Keratinocyte (primary cell): ENCODE measurements at regions not wholly inside any gene's neighbourhood (a gene's known extent, or its start where the extent isn't known, plus 50 kb on each side); places are given as distances from the start of the nearest gene placed in this dataset.

Source experiments
- DNase-seq: peaks from one replicate; pipeline ENCODE4 v3.0.0-alpha.2; 2011; ENCODE audit warnings: low read depth, missing footprints, low spot score
- FAIRE-seq: peaks from 2 replicates; lab custom pipeline; 2011; peaks lifted over from hg19 to GRCh38; lab: Jason Lieb, UNC
- H2AFZ ChIP-seq: 2 replicates; pipeline ENCODE4 v1.6.0; 2012; ENCODE audit warnings: low read length, control low read depth, inconsistent platforms; ENCODE audit not compliant: control insufficient read depth
- H3K27ac ChIP-seq: 2 replicates; pipeline ENCODE4 v1.5.1; 2011; ENCODE audit warnings: low read length; ENCODE audit not compliant: control insufficient read depth, insufficient read depth
- H3K27me3 ChIP-seq: 3 replicates; pipeline ENCODE4 v1.6.0; 2011; ENCODE audit warnings: low read length; ENCODE audit not compliant: control insufficient read depth, insufficient read depth; ENCODE audit errors: extremely low read depth
- H3K36me3 ChIP-seq, 2 experiments: 2 replicates in 1 of 2; 3 replicates in 1 of 2; pipeline ENCODE4 v1.5.1; 2011; ENCODE audit warnings: low read length in 2 of 2, mild to moderate bottlenecking in 1 of 2; ENCODE audit not compliant: control insufficient read depth in 2 of 2, insufficient read depth in 2 of 2; ENCODE audit errors: extremely low read depth in 1 of 2
- H3K4me1 ChIP-seq: 3 replicates; pipeline ENCODE4 v1.5.1; 2011; ENCODE audit warnings: low read length; ENCODE audit not compliant: control insufficient read depth, insufficient read depth; ENCODE audit errors: extremely low read depth
- H3K4me2 ChIP-seq: 3 replicates; pipeline ENCODE4 v1.6.0; 2011; ENCODE audit warnings: low read depth, low read length; ENCODE audit not compliant: control insufficient read depth, insufficient read depth; ENCODE audit errors: extremely low read depth
- H3K4me3 ChIP-seq, 3 experiments: fragments of 200-600 bp in 1 of 3; sonication (generic) in 1 of 3; 2 replicates in 2 of 3; 3 replicates in 1 of 3; pipeline ENCODE4 v1.5.1; 2011 to 2016; ENCODE audit warnings: low read length in 3 of 3, mild to moderate bottlenecking in 3 of 3, control low read depth in 2 of 3, inconsistent platforms in 1 of 3, low read depth in 1 of 3, mixed read lengths in 1 of 3, mixed run types in 1 of 3, moderate library complexity in 1 of 3; ENCODE audit not compliant: control insufficient read depth in 2 of 3, insufficient read depth in 2 of 3; ENCODE audit errors: extremely low read depth in 1 of 3
- H3K79me2 ChIP-seq: 2 replicates; pipeline ENCODE4 v1.6.0; 2012; ENCODE audit warnings: low read length; ENCODE audit not compliant: control insufficient read depth, insufficient read depth
- H3K9ac ChIP-seq: 3 replicates; pipeline ENCODE4 v1.6.0; 2011; ENCODE audit warnings: low read length; ENCODE audit not compliant: control insufficient read depth, insufficient read depth; ENCODE audit errors: extremely low read depth
- H3K9me1 ChIP-seq: 3 replicates; pipeline ENCODE4 v1.6.0; 2011; ENCODE audit warnings: low read length; ENCODE audit not compliant: control insufficient read depth, insufficient read depth; ENCODE audit errors: extremely low read depth
- H3K9me3 ChIP-seq: 2 replicates; pipeline ENCODE4 v1.5.1; 2012; ENCODE audit warnings: low read depth, low read length; ENCODE audit not compliant: control insufficient read depth
- H4K20me1 ChIP-seq: 3 replicates; pipeline ENCODE4 v1.6.0; 2011; ENCODE audit warnings: low read length; ENCODE audit not compliant: control insufficient read depth, insufficient read depth; ENCODE audit errors: extremely low read depth
- EZH2 ChIP-seq: IDR thresholded peaks from one replicate; pipeline ENCODE4 v1.6.1; 2012; ENCODE audit warnings: inconsistent platforms, mild to moderate bottlenecking, low read length, moderate library complexity
- dilution Hi-C: fragments of 300-500 bp; cut with MboI; formaldehyde crosslinking; loops from one replicate; pipeline ENCODE4 v1.7.0; 2020; ENCODE audit warnings: low sequenced_read_pairs; ENCODE audit not compliant: extremely low pct_ligation_motif_present
- TF ChIP-seq, protein P1 (sequence below), 3 experiments: IDR thresholded peaks in 1 of 3; conservative IDR thresholded peaks in 1 of 3; optimal IDR thresholded peaks in 1 of 3; 2 replicates in 2 of 3; 3 replicates in 1 of 3; pipeline versions ENCODE3 to v1.5.1; 2011; ENCODE audit warnings: low read length in 3 of 3, mild to moderate bottlenecking in 3 of 3, moderate library complexity in 2 of 3, control low read depth in 1 of 3, inconsistent platforms in 1 of 3; ENCODE audit not compliant: insufficient read depth in 2 of 3; ENCODE audit errors: extremely low read depth in 1 of 3

DNA sequence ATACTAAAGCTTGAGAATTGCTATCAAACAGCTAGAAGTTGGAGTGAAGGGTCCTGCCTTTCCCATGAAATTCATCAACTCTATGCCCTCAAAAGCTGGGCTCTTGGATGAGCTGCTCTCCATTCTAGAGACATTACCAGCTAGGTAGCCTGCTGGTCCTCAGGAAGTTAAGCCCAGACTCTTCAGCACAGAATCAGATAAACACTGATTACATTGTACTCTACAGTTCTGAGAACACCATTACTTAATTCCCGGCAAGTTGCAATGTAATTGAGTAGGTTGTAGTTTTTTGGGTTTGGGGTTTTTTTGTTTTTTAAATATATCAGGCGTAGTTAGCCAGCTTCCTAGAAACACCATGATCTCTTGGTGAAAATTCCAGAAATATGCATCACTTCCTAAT lies 84.1 kb upstream of the PIK3CG start:
- no peaks in the 10 kb centered on the region for H3K79me2 ChIP-seq
- dilution Hi-C loops = no loop called here
- TF ChIP-seq EZH2 = no peak
- TF ChIP-seq, protein P1, sequence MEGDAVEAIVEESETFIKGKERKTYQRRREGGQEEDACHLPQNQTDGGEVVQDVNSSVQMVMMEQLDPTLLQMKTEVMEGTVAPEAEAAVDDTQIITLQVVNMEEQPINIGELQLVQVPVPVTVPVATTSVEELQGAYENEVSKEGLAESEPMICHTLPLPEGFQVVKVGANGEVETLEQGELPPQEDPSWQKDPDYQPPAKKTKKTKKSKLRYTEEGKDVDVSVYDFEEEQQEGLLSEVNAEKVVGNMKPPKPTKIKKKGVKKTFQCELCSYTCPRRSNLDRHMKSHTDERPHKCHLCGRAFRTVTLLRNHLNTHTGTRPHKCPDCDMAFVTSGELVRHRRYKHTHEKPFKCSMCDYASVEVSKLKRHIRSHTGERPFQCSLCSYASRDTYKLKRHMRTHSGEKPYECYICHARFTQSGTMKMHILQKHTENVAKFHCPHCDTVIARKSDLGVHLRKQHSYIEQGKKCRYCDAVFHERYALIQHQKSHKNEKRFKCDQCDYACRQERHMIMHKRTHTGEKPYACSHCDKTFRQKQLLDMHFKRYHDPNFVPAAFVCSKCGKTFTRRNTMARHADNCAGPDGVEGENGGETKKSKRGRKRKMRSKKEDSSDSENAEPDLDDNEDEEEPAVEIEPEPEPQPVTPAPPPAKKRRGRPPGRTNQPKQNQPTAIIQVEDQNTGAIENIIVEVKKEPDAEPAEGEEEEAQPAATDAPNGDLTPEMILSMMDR (optimal IDR thresholded peaks at IDR 0.05 in 1 of 3, IDR thresholded peaks at IDR 0.05 in 1 of 3, conservative IDR thresholded peaks at IDR 0.05 in 1 of 3; ENCODE audit: extremely low read depth in 1 of 3, insufficient read depth in 2 of 3, low read length in 3 of 3) = no peak
- DNase-seq = no peak
- no peak overlapping the region for H3K9ac ChIP-seq
- H3K9me1 ChIP-seq = no peaks in the 10 kb centered on the region
- H3K27me3 ChIP-seq = peaks cover 4% of the 10 kb centered on the region
- no peak overlapping the region for H2AFZ ChIP-seq
- FAIRE-seq = no peak
- H3K27ac ChIP-seq = no peak overlapping the region
- no peak overlapping the region for H3K4me2 ChIP-seq
- no peaks in the 10 kb centered on the region for H3K36me3 ChIP-seq
- peaks cover 1% of the 10 kb centered on the region for H3K4me1 ChIP-seq
- H4K20me1 ChIP-seq = no peaks in the 10 kb centered on the region
- H3K4me3 ChIP-seq = no peak overlapping the region
- H3K9me3 ChIP-seq = no peaks in the 10 kb centered on the region

DNA sequence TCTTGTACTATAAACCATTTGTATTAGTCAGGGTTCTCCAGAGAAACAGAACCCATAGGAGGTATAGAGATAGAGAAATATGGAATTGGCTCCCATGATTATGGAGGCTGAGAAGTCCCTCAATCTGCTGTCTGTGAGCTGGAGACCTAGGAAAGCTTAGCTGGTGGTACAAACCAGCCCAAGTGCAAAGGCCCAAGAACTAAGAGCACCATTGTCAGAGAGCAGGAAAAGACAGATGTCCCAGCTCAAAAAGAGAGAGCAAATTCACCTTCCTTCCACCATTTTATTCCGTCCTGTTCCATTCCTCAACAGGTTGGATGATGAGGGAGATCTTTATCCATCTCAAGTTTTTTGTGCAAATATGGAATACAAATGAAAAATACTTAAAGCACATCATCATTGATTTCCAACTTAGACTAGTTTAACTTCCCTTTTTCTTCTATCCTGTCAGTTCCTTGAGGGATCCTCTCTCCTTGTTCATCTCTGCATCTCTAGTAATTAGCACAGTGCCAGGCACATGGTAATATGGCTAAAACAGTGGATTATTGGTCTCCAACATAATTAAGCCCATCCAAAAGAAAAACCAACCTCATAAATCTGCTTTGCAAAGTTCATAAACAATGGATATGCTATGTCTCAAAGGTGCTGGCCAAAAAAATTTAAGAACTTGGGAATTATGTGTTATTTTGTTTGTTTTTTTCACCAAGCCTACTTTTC lies 83.1 kb upstream of the PIK3CG start:
- H3K36me3 ChIP-seq = no peaks in the 10 kb centered on the region
- no peak for FAIRE-seq
- dilution Hi-C loops = no loop called here

More for the DNA sequence above, 83.1 kb upstream of the PIK3CG start:
- no peaks in the 10 kb centered on the region for H3K4me1 ChIP-seq
- no peak overlapping the region for H2AFZ ChIP-seq
- TF ChIP-seq, protein P1 (optimal IDR thresholded peaks at IDR 0.05 in 1 of 3, IDR thresholded peaks at IDR 0.05 in 1 of 3, conservative IDR thresholded peaks at IDR 0.05 in 1 of 3; ENCODE audit: extremely low read depth in 1 of 3, insufficient read depth in 2 of 3, low read length in 3 of 3) = no peak
- no peak for TF ChIP-seq EZH2
- DNase-seq = no peak
- H3K4me2 ChIP-seq = no peak overlapping the region
- no peaks in the 10 kb centered on the region for H3K79me2 ChIP-seq
- H3K9me3 ChIP-seq = no peaks in the 10 kb centered on the region
- no peaks in the 10 kb centered on the region for H3K9me1 ChIP-seq
- H4K20me1 ChIP-seq = no peaks in the 10 kb centered on the region
- H3K9ac ChIP-seq = no peak overlapping the region
- H3K27me3 ChIP-seq = peaks cover 7% of the 10 kb centered on the region
- no peak overlapping the region for H3K27ac ChIP-seq
- no peak overlapping the region for H3K4me3 ChIP-seq
